ENCODE measurements at regions not wholly inside any gene's neighbourhood (a gene's known extent, or its start where the extent isn't known, plus 50 kb on each side); places are given as distances from the start of the nearest gene placed in this dataset.

DNA sequence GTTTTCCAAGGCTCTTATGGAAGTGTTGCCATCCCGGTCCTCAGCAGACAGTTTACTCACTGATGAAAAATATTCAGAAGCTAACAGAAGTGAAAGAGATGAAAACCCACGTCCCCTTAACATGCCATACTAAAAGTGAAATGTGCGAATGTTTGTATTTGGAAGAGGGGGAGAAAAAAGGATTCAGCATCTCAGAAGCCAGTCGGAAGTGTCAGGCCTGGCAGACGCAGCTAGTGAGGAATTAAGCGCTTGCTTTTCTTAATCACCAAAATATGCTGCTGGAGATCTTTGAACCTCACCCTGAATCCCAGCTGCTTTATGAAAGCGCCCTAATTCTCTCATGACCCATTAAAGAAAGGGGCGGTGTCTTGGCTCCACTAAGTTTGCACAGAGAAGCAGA is 653.7 kb downstream of the DCDC2C start:
- no peak for DNase-seq (ENCODE audit: low read depth, low spot score)

DNA sequence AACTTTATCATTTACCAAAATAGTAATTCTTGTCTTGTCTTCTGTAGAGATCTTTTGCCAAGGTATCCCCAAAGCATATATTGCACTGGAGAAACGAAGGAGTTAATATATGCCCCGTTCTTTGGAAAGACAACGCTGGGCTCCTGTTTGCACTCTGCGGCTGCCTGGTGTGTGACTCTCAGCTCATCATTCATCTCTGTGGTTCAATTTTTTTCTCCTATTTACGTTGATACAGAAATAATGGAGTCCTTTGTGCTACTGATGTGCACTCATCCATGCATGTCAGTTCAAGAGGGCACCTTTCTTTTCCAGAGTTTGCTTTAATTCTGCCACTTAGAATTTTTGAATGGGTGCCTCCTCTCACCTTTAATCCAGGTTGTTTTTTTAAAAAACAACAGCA is 655.5 kb downstream of the DCDC2C start:
- no peak for DNase-seq (ENCODE audit: low read depth, low spot score)

DNA sequence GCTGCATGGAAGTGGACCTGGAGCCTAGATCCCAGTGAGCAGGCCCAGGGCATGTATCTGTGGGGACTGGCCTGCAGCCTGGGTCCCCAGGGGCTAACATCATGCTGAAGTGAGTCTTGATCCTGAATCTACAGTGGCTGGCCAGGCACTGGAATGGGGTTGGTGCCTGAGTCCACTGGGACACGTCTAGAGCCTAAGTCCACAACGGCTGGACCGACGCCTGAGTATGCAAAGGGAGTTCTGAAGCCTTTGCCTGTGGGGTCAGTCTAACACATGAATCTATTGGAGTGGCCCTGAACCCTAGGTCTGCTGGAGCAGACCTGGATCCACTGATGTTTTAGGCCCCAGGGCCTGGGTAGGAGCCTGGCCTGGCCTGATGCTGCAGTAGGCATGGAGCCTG is 665.5 kb downstream of the DCDC2C start:
- DNase-seq (ENCODE audit: low read depth, low spot score): no peak

DNA sequence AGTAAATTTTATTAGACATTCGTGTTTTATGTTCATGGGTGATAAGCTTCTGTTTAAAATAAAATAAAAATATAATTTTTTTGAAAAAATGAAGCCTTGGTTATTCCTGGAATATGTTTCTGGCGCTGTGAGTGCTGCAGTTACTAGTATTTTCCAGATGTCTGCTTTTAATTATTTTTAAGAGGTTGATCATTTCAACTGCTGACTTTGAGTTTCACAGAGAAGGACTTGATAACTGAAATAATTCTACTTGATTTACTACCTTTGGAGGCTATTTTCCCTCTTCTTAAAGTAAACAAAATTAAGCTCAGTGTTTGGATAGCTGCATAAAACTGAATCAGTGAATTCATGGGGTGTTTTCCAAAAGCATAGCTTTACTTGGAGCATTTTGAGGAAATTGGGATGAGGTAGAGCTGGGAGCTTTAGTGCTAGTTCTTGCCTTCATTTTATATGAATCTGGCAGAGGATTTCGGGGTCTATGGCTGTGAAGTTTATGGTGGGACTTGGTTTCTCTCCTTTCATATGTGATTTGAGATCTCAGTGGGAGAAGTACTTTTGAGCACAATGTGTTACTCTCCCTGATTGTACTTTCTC is 666.5 kb downstream of the DCDC2C start:
- DNase-seq (ENCODE audit: low read depth, low spot score): no peak

DNA sequence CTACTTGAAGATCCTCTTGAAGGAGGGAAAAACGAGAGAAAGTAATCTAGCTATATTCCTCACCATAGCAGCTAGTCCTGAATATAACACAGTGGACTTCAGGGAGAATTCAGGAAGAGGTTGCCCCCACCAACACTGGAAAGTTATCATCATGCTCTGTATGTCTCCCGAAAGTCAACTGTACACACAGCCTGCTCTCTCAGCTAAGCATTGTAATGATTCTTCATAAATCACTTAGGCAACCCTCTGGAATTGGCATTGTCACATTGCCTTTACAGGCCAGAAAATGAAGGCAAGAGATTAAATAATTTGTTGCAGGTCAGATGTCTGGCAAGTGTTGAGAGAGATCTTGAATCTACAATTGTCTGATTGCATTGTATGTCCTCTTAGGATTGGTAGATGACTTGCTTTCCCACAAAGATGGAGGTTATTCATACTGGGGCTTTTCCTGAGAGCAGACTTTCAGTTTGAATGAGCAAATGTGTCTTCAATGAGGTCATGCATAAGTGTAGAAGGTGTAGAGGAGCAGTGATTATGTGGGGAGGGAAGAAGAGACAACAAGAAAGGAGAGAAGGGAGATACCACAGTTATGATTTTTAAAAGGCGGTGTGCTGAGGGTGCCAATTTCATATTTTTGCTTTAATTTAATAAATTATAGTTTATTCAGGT is 667.2 kb downstream of the DCDC2C start:
- DNase-seq (ENCODE audit: low read depth, low spot score): no peak

DNA sequence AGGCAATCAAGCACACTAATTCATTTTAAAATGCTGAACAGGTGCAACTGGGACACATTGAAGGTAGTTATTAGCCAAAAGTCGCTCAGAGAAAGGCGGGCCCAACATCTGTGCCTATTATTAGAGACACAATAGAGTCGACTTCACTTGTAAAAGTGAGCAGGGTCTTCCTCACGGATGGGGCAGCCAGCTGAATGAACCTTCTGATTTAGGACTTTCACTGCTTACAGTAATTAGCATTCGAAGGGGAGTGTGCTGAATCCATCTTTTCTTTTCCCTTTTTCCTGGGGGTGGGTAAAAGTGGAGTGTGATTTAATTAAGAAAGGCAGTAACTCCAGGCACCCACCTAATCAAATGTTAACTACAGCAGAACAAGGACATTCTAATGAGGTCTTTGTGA is 677.7 kb downstream of the DCDC2C start:
- no peak for DNase-seq (ENCODE audit: low read depth, low spot score)

DNA sequence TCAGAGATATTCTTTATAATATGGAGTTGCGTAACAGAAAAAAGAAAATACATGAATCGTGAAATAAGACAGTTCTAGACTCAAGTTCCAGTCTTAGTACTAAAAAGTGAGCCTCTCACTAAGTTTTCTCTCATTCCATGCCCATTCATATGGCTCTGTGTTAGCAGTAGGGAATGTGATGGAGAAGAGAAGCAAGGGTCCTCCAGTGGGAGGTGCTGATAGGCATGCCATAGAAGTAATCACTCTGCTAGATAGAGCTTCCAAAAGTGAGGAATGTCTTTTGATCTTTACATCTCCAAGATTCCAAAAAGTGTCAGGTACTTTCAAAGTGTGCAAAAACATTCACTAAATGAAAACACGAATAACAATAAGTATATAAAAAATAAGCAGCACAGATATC is 678.4 kb downstream of the DCDC2C start:
- no peak for DNase-seq (ENCODE audit: low read depth, low spot score)

DNA sequence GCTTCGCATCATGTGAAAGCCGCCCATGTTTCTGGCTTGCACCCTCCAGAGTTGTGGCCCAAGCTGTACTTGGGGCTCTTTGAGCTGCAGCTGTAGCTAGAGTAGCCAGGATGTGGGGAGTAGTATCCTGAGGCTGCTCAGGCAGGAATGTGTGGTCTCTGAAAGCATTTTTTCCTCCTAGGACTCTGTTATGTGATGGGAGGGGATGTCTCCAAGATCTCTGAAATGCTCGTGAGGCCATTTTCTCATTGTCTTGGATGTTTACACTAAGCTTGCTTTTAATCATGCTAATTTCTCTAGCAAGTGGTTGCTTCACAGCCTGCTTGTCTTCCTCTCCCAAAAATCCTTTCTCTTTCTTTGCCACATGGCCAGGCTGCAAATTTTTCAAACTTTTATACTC is 687.6 kb downstream of the DCDC2C start:
- DNase-seq (ENCODE audit: low read depth, low spot score): no peak

DNA sequence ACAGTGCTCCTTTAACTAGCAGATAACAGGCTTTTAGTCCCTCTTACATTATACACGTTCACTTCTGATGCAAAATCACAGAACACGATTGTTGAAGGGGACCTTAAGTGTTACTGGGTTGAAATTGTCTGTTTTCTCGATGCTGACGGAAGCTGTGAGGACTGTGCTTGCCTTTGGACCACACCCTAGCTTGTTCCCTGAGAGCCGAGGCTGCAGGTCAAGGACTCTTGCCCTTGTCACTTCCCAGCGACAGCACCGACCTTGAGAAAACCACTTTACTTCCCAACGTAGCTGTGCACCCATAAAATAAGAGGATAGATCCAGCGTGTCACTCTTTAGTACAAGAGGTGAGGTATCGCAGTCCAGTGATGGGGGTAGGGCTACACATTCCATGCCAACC is 701.0 kb downstream of the DCDC2C start:
- no peak for DNase-seq (ENCODE audit: low read depth, low spot score)

DNA sequence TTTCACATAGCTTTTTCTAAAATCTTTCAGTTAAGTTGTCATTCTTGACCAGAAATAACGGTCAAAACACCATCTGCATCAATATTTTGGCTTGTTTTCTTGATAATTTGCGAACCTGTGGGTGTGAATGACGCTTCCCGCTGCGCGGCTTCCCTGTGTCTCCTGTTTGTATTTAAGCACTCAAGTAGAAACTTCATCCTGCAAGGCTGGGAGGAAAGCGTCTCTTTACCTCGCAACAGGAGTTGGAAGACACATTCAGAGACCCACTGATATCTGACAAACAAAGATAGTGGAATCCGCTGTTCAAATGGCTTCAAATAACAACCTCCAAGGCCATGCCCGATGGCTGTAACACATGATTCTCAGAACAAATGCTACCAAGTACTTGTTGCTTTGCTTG is 704.9 kb downstream of the DCDC2C start:
- no peak for DNase-seq (ENCODE audit: low read depth, low spot score)

DNA sequence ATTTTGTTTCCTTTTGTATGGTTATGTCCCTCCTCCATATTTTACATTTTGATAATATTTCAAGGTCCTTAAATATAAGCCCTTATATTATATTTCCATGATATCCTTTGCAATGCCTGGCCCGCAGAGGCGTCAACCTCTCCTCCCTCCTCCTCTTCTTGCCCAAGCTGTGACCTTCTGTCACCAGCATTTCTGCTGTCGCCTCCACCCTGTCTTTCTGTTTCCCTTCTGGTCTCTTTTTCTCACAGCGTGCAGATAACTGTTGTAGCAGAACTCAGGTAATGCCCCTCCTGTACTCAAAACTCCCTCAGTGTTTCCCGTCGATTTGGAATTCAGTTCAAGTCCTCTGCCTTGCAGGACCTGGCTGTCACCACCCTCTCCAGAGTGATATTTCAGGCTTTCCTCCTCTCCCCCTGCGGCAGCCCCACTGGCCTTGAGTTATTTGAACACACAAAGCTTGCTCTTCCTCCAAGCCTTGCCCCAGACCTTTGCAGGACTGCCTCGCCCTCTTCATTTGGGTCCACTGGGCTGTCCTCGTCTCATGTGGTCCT is 709.3 kb downstream of the DCDC2C start:
- DNase-seq (ENCODE audit: low read depth, low spot score): no peak

DNA sequence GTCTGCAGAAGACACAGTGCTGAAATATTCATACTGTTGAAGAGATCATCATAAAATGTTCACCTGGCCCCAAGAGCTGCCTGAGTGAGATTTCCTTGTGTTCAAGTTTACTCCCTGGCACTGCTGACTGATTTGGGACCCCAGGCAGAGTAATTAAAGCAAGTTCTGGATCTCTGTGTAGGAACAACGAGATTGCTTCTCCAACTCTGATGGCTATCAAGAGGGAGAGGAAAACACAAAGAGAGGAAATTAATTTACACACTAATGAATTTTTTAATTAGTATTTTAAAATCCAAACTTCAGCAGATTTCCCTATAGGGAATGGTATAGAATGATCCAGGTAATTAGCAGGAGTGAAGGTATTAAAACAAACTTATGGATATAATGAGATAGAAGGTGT is 711.8 kb downstream of the DCDC2C start:
- no peak for DNase-seq (ENCODE audit: low read depth, low spot score)

DNA sequence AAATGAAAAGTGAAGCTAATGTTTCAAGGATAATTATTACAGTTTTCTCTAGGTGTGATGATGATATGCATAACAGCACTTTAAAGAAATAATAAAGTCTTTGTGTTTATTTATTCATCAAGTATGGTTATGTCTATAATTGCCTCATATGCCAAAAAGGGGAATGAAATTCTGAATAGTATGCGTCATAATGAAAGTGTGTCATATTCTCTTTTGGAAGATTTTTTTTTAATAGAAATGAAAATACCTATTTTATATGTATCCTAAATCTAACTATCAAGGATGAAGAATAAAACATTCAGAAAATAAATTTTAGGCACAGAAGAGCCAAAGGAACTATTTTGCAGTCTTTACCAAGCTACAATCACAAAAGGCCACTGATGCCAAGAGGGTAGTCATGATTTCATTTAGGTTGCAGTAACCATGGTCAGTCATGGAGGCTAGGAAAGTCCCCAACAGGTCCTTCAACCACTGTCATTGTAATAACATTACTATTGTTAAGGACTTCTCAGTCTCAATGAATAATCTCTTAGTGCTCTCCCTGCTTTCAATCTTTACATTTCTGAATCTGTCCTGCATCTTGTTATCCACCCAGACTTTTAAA is 712.5 kb downstream of the DCDC2C start:
- DNase-seq (ENCODE audit: low read depth, low spot score): no peak

DNA sequence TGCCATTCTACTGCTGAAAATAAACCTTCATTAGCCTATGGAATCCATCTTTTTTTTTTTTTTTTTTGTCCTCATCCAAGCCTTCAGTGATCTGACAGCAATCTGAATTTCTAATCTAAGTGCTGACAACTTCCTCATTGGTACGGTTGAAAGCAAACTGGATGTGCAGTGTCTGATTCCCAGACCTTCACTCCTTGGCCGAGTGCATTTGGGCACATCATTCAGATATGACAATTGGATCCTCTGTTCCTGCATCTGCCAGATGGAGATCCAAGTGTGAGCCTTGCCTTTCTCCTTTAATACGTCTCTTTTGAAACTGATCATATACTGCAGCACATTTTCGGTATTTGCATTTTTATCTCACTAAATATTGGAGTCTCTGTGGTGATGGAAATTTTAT is 713.1 kb downstream of the DCDC2C start:
- DNase-seq (ENCODE audit: low read depth, low spot score): no peak

DNA sequence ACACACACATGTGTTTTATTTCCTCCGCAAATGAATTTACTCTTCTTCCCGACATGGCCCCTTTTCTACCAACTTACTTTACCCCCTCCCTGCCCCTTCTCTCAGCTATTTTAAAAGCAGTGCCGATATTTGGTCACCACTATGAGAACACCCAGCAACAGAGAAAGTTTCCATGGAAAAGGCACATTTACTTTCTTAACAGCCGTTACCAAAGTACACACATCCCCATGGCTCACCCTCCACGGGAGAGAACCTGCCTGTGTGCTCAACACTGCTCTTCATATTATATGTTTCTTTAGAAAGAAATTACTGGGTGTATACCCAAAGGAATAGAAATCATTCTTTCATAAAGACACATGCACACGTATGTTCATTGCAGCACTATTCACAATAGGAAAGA is 714.4 kb downstream of the DCDC2C start:
- no peak for DNase-seq (ENCODE audit: low read depth, low spot score)

DNA sequence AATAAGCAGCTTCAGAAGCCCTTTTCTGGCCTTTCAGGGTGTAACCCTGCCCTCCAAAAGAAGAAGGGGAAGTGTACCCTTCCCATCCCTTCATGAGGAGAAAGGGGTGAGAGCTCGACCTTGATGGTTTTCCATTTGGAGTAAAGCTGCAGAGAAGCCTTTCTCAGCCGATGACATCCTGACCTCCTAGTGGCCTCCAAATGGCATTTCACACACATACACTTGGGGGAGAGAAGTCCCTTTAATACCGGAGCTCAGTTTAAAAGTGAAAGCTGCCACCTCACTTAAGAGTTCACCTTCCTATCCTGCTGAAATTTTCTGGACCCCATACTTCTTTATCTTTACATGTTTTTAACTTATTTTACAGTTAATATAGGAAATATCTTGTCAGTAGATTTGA is 716.7 kb downstream of the DCDC2C start:
- no peak for DNase-seq (ENCODE audit: low read depth, low spot score)

DNA sequence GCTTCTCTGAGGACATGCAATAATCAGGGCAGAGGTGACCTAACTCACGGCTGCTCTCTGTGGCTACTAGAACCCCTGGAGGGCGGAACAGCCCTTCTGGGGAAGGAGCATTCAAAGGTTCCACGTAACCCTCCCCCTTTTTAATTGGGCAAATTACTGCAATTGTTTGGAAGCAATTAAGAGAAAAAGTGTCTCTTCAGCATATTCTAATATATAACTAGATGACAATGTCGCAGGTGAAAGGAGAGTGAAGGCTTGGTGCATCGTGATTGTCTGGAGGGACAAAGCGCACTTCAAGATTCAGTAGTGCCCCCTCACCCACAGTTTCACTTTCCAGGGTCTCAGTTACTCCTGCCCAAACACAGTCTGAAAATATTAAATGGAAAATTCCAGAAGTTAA is 720.8 kb downstream of the DCDC2C start:
- no peak for DNase-seq (ENCODE audit: low read depth, low spot score)

DNA sequence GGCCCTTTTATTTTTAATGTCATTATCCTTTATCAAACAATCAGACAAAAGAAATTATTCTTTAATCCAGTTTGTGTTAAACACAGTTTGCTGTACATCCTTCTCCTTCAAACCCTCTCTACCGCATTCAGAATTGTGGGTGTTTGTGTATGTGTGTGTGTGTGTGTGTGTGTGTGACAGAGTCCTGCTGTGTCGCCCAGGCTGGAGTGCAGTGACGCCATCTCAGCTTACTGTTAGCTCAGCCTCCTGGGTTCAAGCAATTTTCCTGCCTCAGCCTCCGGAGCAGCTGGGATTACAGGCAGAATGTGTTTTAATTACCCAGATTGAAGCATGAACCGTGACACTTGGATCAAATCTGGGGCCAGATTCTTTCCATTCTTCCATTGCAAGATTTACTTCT is 723.7 kb downstream of the DCDC2C start:
- no peak for DNase-seq (ENCODE audit: low read depth, low spot score)

DNA sequence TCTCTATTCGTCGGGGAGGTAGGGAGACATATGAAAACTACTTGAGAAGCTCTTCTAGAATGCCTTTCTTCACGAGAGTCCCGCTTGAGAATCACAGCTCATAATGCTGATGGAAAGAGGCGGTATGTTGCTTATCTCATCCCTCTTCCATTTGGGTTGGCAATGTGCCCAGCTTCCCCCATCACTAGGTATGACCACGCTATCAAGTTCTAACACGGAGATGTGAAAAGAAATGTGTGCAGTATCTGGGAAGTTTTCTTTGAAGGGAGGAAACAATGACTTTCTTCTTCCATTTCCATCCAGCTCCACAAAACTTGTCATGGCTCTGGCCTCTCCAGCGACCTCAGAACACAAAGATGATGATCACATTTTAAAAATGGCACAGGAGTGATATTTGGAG is 742.4 kb downstream of the DCDC2C start:
- no peak for DNase-seq (ENCODE audit: low read depth, low spot score)

DNA sequence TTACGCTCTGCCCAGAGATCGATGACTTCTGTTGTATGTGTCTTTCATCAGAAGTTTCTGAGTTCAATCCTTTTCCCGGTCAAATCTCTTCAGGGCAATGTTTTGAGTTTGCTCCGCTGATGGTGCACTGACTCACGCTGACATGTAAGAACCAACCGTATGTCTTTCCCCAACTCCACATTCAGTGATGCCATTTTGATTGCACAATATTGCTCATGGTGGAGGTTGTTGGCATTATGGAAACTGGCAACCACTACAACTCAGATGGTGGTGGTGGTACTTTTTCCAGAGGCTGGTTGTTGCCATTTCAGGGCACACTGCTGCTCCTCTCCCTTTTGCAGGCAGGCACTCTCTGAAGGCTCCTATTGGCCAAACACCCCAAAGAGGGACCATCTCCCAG is 751.5 kb downstream of the DCDC2C start:
- no peak for DNase-seq (ENCODE audit: low read depth, low spot score)

DNA sequence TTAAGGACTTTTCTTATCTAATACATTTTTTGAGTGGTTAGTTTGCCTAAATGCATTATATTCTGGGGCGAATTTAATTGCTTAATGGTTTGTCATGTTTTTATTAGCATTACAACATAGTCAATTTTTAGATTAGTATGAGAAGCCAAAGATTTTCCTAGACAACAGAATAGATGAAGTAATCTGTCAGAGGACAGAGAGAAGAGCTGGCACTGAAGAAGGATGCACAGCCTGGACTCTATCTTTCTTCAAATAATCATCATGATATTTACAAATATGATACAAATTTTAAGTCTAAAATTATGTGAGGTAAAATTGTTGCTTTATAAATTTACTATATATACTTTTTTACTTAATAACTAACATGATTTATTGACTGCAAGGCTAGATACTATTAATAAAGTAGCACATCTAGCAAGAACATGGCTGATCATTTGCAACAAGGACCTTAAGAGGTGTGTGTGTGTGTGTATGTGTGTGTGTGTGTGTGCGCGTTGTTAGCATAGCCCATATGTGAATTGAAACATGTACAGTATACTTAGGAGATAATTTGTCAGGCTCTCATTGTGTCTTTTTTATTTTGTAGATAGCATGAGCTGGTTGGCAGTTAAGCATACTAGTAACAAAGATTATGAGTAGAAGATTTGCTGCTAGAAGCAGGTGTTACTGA is 752.2 kb downstream of the DCDC2C start:
- no peak for DNase-seq (ENCODE audit: low read depth, low spot score)

DNA sequence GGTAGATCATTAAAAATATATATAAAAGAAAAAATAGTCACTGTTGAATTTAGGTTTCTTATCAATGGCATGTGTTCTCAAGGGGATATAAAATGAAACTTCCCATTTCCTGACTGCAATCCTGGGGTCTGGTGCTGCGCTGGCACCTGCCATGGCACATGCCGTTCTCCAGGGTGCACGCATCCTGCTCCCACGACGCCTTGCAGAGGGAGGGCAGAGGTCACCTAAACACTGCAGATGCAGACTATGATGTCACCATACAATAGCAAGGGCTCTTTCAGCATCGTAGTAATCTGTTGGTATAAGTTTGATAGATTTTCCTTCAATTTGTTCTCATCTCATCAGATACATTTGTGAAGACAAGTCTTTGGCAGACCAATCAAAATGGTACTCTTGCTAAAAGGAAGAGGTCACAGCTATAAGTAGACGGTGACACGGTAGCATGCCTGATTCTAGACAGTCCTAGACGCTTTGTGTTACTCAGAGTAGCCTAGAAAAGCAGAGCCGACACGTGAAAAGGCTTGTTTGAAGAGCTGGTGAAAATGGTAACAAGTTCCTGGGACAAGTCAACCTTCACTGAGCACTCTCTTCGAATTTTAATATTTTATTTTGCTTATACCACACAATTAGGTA is 761.4 kb downstream of the DCDC2C start:
- DNase-seq (ENCODE audit: low read depth, low spot score): no peak

All from smooth muscle cell of the brain vasculature (primary cell).